Neural cell (in vitro differentiated cells): ENCODE measurements at regions not wholly inside any gene's neighbourhood (a gene's known extent, or its start where the extent isn't known, plus 50 kb on each side); places are given as distances from the start of the nearest gene placed in this dataset.

ENCODE experiments used
- EP300 ChIP-seq: fragments of 450-650 bp; conservative IDR thresholded peaks from 2 replicates; pipeline ENCODE4 v1.6.1; 2014; ENCODE audit warnings: antibody characterized with exemption, mild to moderate bottlenecking, moderate library complexity; ENCODE audit not compliant: poor library complexity, severe bottlenecking
- EZH2 ChIP-seq: fragments of 200-600, 300-800 bp; shearing (Covaris generic), sonication (generic); IDR thresholded peaks from 2 replicates; pipeline ENCODE4 v1.6.1; 2014; ENCODE audit warnings: antibody characterized with exemption, low read length, borderline replicate concordance, mild to moderate bottlenecking; ENCODE audit not compliant: insufficient read depth, poor library complexity, severe bottlenecking
- MXI1 ChIP-seq: fragments of 450-650 bp; conservative IDR thresholded peaks from 2 replicates; pipeline ENCODE4 v1.6.1; 2014; ENCODE audit warnings: antibody characterized with exemption, mild to moderate bottlenecking; ENCODE audit not compliant: poor library complexity, severe bottlenecking
- POLR2AphosphoS5 ChIP-seq: IDR thresholded peaks from 2 replicates; pipeline ENCODE4 v1.6.1; 2012
- RAD21 ChIP-seq: fragments of 450-650 bp; conservative IDR thresholded peaks from 2 replicates; pipeline ENCODE4 v1.6.1; 2014; ENCODE audit warnings: antibody characterized with exemption, mild to moderate bottlenecking, moderate library complexity
- SMC3 ChIP-seq: fragments of 450-650 bp; conservative IDR thresholded peaks from 2 replicates; pipeline ENCODE4 v1.6.1; 2014; ENCODE audit warnings: antibody characterized with exemption, mild to moderate bottlenecking, moderate library complexity; ENCODE audit not compliant: poor library complexity
- TAF1 ChIP-seq: IDR thresholded peaks from 2 replicates; pipeline ENCODE4 v1.6.1; 2012; ENCODE audit warnings: low read depth
- TF ChIP-seq, protein P1 (sequence below): fragments of 450-650 bp; IDR thresholded peaks from 2 replicates; pipeline ENCODE4 v1.5.1; 2014; ENCODE audit warnings: antibody characterized with exemption, mild to moderate bottlenecking, moderate library complexity; ENCODE audit not compliant: poor library complexity, severe bottlenecking

DNA sequence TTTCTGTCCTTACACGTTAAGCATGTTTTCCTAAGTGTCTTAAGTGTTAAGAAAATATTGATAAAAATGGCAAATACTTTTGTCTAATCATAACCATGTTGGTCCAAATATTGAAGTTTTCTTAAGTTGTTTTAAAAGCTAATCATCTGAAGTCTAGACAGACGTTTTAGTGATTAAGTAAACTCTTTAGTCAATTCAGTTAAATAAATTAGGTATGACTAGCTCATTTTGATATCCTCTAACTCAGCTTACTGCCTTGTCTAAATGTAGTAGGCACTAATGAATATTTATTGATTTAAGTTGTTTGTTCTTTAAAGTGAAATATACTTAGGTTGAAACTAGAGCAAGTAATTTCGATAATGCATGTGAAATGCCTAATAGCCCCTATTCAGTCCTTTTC, 471.8 kb upstream of the CHST9 start:
- TF ChIP-seq, protein P1, sequence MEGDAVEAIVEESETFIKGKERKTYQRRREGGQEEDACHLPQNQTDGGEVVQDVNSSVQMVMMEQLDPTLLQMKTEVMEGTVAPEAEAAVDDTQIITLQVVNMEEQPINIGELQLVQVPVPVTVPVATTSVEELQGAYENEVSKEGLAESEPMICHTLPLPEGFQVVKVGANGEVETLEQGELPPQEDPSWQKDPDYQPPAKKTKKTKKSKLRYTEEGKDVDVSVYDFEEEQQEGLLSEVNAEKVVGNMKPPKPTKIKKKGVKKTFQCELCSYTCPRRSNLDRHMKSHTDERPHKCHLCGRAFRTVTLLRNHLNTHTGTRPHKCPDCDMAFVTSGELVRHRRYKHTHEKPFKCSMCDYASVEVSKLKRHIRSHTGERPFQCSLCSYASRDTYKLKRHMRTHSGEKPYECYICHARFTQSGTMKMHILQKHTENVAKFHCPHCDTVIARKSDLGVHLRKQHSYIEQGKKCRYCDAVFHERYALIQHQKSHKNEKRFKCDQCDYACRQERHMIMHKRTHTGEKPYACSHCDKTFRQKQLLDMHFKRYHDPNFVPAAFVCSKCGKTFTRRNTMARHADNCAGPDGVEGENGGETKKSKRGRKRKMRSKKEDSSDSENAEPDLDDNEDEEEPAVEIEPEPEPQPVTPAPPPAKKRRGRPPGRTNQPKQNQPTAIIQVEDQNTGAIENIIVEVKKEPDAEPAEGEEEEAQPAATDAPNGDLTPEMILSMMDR: no peak
- TF ChIP-seq MXI1: no peak
- no peak for TF ChIP-seq EP300
- TF ChIP-seq POLR2AphosphoS5: no peak
- no peak for TF ChIP-seq SMC3
- no peak for TF ChIP-seq EZH2
- no peak for TF ChIP-seq TAF1
- no peak for TF ChIP-seq RAD21
